Natural killer cell (primary cell): ENCODE measurements at regions not wholly inside any gene's neighbourhood (a gene's known extent, or its start where the extent isn't known, plus 50 kb on each side); places are given as distances from the start of the nearest gene placed in this dataset.

ENCODE experiments used
- ATAC-seq, 3 donors: fragments of 150-1000 bp in 2 of 3; fragments of 200-7000 bp in 1 of 3; cut with Tn5 transposase; 1 replicate in 1 of 3; 2 replicates in 2 of 3; pipeline ENCODE4 v1.10.0; 2021; ENCODE audit warnings: mild to moderate bottlenecking in 2 of 3, moderate library complexity in 2 of 3
- DNase-seq, 2 donors: peaks; one replicate each; pipeline versions ENCODE4 v3.0.0 to v3.0.0-alpha.2; 2013 to 2021; ENCODE audit warnings: mixed read lengths in 1 of 2
- H3K27ac ChIP-seq: one replicate; pipeline ENCODE4 v1.5.1; 2013; ENCODE audit warnings: mild to moderate bottlenecking, low read length
- H3K27me3 ChIP-seq: one replicate; pipeline ENCODE4 v1.6.1; 2013; ENCODE audit warnings: low read length; ENCODE audit not compliant: control insufficient read depth, insufficient read depth
- H3K36me3 ChIP-seq: one replicate; pipeline ENCODE4 v1.6.1; 2013; ENCODE audit warnings: low read length; ENCODE audit not compliant: control insufficient read depth, insufficient read depth
- H3K4me1 ChIP-seq: one replicate; pipeline ENCODE4 v1.6.1; 2013; ENCODE audit warnings: low read length; ENCODE audit not compliant: control insufficient read depth, insufficient read depth
- H3K4me3 ChIP-seq: one replicate; pipeline ENCODE4 v1.5.1; 2013; ENCODE audit warnings: low read length
- H3K9me3 ChIP-seq: one replicate; pipeline ENCODE4 v1.6.1; 2013; ENCODE audit warnings: low read length; ENCODE audit not compliant: control insufficient read depth, insufficient read depth
- H3K27ac Mint-ChIP-seq, 2 donors: one replicate each; pipeline ENCODE4 v1.8.0; 2022; ENCODE audit warnings: mild to moderate bottlenecking in 2 of 2, mixed read lengths in 2 of 2, moderate library complexity in 1 of 2
- H3K27me3 Mint-ChIP-seq, 2 donors: one replicate each; pipeline ENCODE4 v1.8.0; 2022; ENCODE audit warnings: low read depth in 2 of 2, mixed read lengths in 2 of 2
- H3K36me3 Mint-ChIP-seq: one replicate; pipeline ENCODE4 v1.8.0; 2022; ENCODE audit warnings: mixed read lengths
- H3K4me1 Mint-ChIP-seq, 2 donors: one replicate each; pipeline ENCODE4 v1.8.0; 2022; ENCODE audit warnings: mixed read lengths in 2 of 2
- H3K4me3 Mint-ChIP-seq: one replicate; pipeline ENCODE4 v1.8.0; 2022; ENCODE audit warnings: mild to moderate bottlenecking, moderate library complexity, mixed read lengths
- H3K9me3 Mint-ChIP-seq, 2 donors: one replicate each; pipeline ENCODE4 v1.8.0; 2022; ENCODE audit warnings: mixed read lengths in 2 of 2
- CTCF ChIP-seq: fragments of 200-600 bp; IDR thresholded peaks from one replicate; pipeline ENCODE4 v1.8.0; 2022; ENCODE audit warnings: antibody characterized with exemption
- WGBS: methylation state at CpG from one replicate; pipeline ENCODE4 v1.1.7; 2013; ENCODE audit warnings: missing lambda C conversion rate; ENCODE audit not compliant: insufficient coverage; 5-methylcytosine and 5-hydroxymethylcytosine counted together
- intact Hi-C: fragments of 100-400 bp; cut with micrococcal nuclease; formaldehyde crosslinking; loops from one replicate; pipeline ENCODE4 v1.14.2; 2022

- ATAC-seq (no peak), DNase-seq (no peak)
- Mint-ChIP-seq H3K36me3 (no peaks in the 10 kb centered on the region), H3K4me1 (no peaks in the 10 kb centered on the region), H3K27me3 (peaks cover 6 to 9% of the 10 kb centered on the region in 2 donors), H3K9me3 (no peaks in the 10 kb centered on the region), H3K4me3 (no peak overlapping the region), H3K27ac (no peak overlapping the region)
- Histone ChIP-seq H3K36me3 (no peaks in the 10 kb centered on the region), H3K4me1 (no peaks in the 10 kb centered on the region), H3K4me3 (no peak overlapping the region), H3K27me3 (peaks cover 2% of the 10 kb centered on the region), H3K9me3 (no peaks in the 10 kb centered on the region), H3K27ac (no peak overlapping the region)
- no CpG with 5 or more reads among the region's 2 CpGs for WGBS
- TF ChIP-seq CTCF: no peak
- intact Hi-C loops: no loop called here
These were observed 82.5 kb upstream of the OGFRL1 start for GRCh38 chr6:71206089-71206488.

GRCh38 chr6:71209206-71209605 is 79.4 kb upstream of the OGFRL1 start:
- H3K27ac ChIP-seq: no peak overlapping the region
- H3K9me3 ChIP-seq: no peaks in the 10 kb centered on the region
- Mint-ChIP-seq H3K27ac (no peak overlapping the region), H3K4me1 (no peaks in the 10 kb centered on the region), H3K4me3 (no peak overlapping the region), H3K9me3 (no peaks in the 10 kb centered on the region), H3K36me3 (no peaks in the 10 kb centered on the region), H3K27me3 (peaks cover 0 to 3% of the 10 kb centered on the region in 2 donors)
- DNase-seq (no peak), ATAC-seq (no peak)
- TF ChIP-seq CTCF: no peak
- H3K4me1 ChIP-seq: no peaks in the 10 kb centered on the region
- H3K27me3 ChIP-seq: peaks cover 2% of the 10 kb centered on the region
- 88% methylated on average over 1 of the region's 1 CpG for whole genome bisulfite sequencing
- intact Hi-C loops: no loop called here
- H3K4me3 ChIP-seq: no peak overlapping the region
- no peaks in the 10 kb centered on the region for H3K36me3 ChIP-seq

DNA sequence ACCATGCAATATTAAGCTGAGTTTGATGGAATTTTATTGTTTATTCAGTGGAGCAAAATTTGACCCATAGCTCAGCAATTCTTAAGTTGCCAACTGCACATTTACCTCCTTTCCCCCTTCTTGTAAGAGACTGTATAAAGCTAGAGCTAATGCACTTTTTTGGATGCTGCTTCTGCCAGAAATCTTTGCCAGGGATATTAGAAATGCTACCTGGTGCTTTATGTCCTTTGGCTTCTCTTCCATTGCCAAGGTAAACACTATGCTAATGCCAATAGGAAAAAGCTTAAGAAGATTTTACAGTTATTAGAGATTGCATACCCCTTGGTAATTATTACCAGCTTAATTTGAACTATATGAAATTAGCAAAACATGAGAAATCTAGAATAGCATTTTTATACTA is 79.0 kb upstream of the OGFRL1 start:
- Histone ChIP-seq H3K36me3 (no peaks in the 10 kb centered on the region), H3K27me3 (peaks cover under 1% of the 10 kb centered on the region), H3K27ac (no peak overlapping the region), H3K4me3 (no peak overlapping the region), H3K9me3 (no peaks in the 10 kb centered on the region), H3K4me1 (no peaks in the 10 kb centered on the region)
- ATAC-seq (no peak), DNase-seq (no peak)
- no peaks in the 10 kb centered on the region for H3K36me3 Mint-ChIP-seq
- H3K27me3 Mint-ChIP-seq: peaks cover 0 to 3% of the 10 kb centered on the region in 2 donors
- H3K4me3 Mint-ChIP-seq: no peak overlapping the region
- intact Hi-C loops: no loop called here
- no peaks in the 10 kb centered on the region for H3K9me3 Mint-ChIP-seq
- H3K27ac Mint-ChIP-seq: no peak overlapping the region
- no peaks in the 10 kb centered on the region for H3K4me1 Mint-ChIP-seq
- TF ChIP-seq CTCF: no peak

DNA sequence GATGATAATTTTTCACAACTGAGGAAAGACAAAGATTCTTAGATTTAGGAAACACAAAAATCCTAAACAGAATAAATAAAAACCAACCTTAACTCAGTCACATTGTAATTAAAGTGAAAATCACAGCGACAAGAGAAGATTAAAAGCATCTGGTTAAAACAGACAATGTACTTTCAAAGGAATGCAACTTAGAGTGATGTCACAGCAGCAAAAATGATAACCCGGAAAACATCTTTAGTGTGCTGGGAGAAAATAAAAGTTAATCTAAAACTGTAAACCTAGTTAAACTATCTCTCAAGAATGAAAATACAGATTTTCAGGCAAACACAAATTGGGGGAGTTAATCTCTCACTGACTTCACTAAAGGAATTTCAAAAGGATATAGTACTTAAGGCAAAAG is 76.8 kb upstream of the OGFRL1 start:
- Mint-ChIP-seq H3K27me3 (peaks cover 0 to 3% of the 10 kb centered on the region in 2 donors), H3K36me3 (no peaks in the 10 kb centered on the region), H3K4me1 (no peaks in the 10 kb centered on the region), H3K4me3 (no peak overlapping the region), H3K9me3 (no peaks in the 10 kb centered on the region), H3K27ac (no peak overlapping the region)
- no peaks in the 10 kb centered on the region for H3K27me3 ChIP-seq
- H3K9me3 ChIP-seq: no peaks in the 10 kb centered on the region
- no peak for TF ChIP-seq CTCF
- H3K4me1 ChIP-seq: no peaks in the 10 kb centered on the region
- H3K4me3 ChIP-seq: no peak overlapping the region
- no peak for DNase-seq
- no peak overlapping the region for H3K27ac ChIP-seq
- H3K36me3 ChIP-seq: no peaks in the 10 kb centered on the region
- intact Hi-C loops: no loop called here
- no peak for ATAC-seq
- 83% methylated on average over 1 of the region's 2 CpGs for WGBS
